ENCODE measurements at regions not wholly inside any gene's neighbourhood (a gene's known extent, or its start where the extent isn't known, plus 50 kb on each side); places are given as distances from the start of the nearest gene placed in this dataset.

- no peak for TF ChIP-seq ATF3 (IDR thresholded peaks at IDR 0.05; ENCODE audit: borderline replicate concordance, extremely low read depth, low read depth, low read length)
- TF ChIP-seq FOS (IDR thresholded peaks at IDR 0.05; ENCODE audit: borderline replicate concordance, extremely low read depth, insufficient read length) = no peak
- TF ChIP-seq MTA2 (IDR thresholded peaks at IDR 0.05; ENCODE audit: low read depth) = no peak
Measured at GRCh38 chr4:15373363-15373762, 54.5 kb upstream of the C1QTNF7 start (continued).

GRCh38 chr4:15374656-15375055 lies 53.2 kb upstream of the C1QTNF7 start:
- H3K9ac ChIP-seq (ENCODE audit: control insufficient read depth, insufficient read depth, low read length) = no peak overlapping the region
- ChIA-PET CTCF (no interaction called here), RAD21 (ENCODE audit: unreplicated experiment) (interaction anchor here (0.6 kb wide), 1 partner anchor 75 kb away, joined by 3 read pairs; no protein-coding TSS in a partner anchor), SMC1A (ENCODE audit: uncharacterized antibody, unreplicated experiment) (no interaction called here), POLR2A (no interaction called here)
- no peaks in the 10 kb centered on the region for H4K20me1 ChIP-seq (ENCODE audit: control insufficient read depth, insufficient read depth)
- no peaks in the 10 kb centered on the region for H3K36me3 ChIP-seq (ENCODE audit: control insufficient read depth in 2 of 2, insufficient read depth in 2 of 2, low read length in 1 of 2)
- no TSS peak for BruUV-seq (replicated peaks)
- in situ Hi-C loops (cut with MboI) (no loop called here), intact Hi-C loops (cut with micrococcal nuclease; ENCODE audit: unreplicated experiment) (no loop called here)
- no peaks in the 10 kb centered on the region for H3K27me3 ChIP-seq (replicated peaks in 1 of 2; ENCODE audit: control insufficient read depth in 2 of 2, insufficient read depth in 2 of 2, low read length in 1 of 2)
- H3K4me1 ChIP-seq (ENCODE audit: control insufficient read depth, insufficient read depth, low read length) = no peaks in the 10 kb centered on the region
- no peak overlapping the region for H3K27ac ChIP-seq (ENCODE audit: control insufficient read depth, insufficient read depth)
- DNase-seq (ENCODE audit: low read depth, low spot score) (no peak), ATAC-seq (no peak), FAIRE-seq (no peak)
- WGBS (ENCODE audit: insufficient coverage, insufficient replicate concordance, low lambda C conversion rate, missing lambda C conversion rate) = 42% methylated on average over 8 of the region's 8 CpGs
- no peaks in the 10 kb centered on the region for H3K9me3 ChIP-seq (replicated peaks; ENCODE audit: control insufficient read depth, insufficient read depth, low read length)
- no peaks in the 10 kb centered on the region for H3K79me2 ChIP-seq (ENCODE audit: control insufficient read depth, insufficient read depth, low read length)
- H3K4me3 ChIP-seq = no peak overlapping the region
- H3K4me2 ChIP-seq (ENCODE audit: control insufficient read depth, insufficient read depth) = no peak overlapping the region
- no peak overlapping the region for H2AFZ ChIP-seq (ENCODE audit: control insufficient read depth, low read depth, low read length)
- TF ChIP-seq E2F4 (IDR thresholded peaks at IDR 0.05; ENCODE audit: low read depth, low read length) = no peak
- TF ChIP-seq RUNX3 (IDR thresholded peaks at IDR 0.05; ENCODE audit: low read length) = no peak
- TF ChIP-seq MXI1 (IDR thresholded peaks at IDR 0.05; ENCODE audit: low read depth, low read length) = no peak
- TF ChIP-seq HDGF (IDR thresholded peaks at IDR 0.05) = no peak
- TF ChIP-seq ZSCAN29 (IDR thresholded peaks at IDR 0.05) = no peak
- no peak for TF ChIP-seq ATF7 (IDR thresholded peaks at IDR 0.05; ENCODE audit: low read depth)
- TF ChIP-seq ASH2L (IDR thresholded peaks at IDR 0.05; ENCODE audit: borderline replicate concordance, low read depth) = no peak
- no peak for TF ChIP-seq TBL1XR1 (IDR thresholded peaks at IDR 0.05; ENCODE audit: low read depth, low read length)
- TF ChIP-seq JUNB (IDR thresholded peaks at IDR 0.05) = no peak
- TF ChIP-seq STAT1 (conservative IDR thresholded peaks at IDR 0.05) = no peak
- TF ChIP-seq RELB (IDR thresholded peaks at IDR 0.05; ENCODE audit: low read depth) = no peak
- TF ChIP-seq TAF1 (IDR thresholded peaks at IDR 0.05; ENCODE audit: borderline replicate concordance, low read depth, low read length) = no peak
- TF ChIP-seq EGR1 (IDR thresholded peaks at IDR 0.05; ENCODE audit: borderline replicate concordance in 1 of 2, low read depth in 2 of 2, low read length in 2 of 2) = no peak
- no peak for TF ChIP-seq ZNF592 (IDR thresholded peaks at IDR 0.05)
- no peak for TF ChIP-seq TCF7 (IDR thresholded peaks at IDR 0.05; ENCODE audit: borderline replicate concordance)
- no peak for TF ChIP-seq NR2C2 (IDR thresholded peaks at IDR 0.05; ENCODE audit: borderline replicate concordance, control insufficient read depth, insufficient read length, low read depth)
